ENCODE measurements at regions not wholly inside any gene's neighbourhood (a gene's known extent, or its start where the extent isn't known, plus 50 kb on each side); places are given as distances from the start of the nearest gene placed in this dataset.
"Not testable (repeated sequence)": the region's sequence is repeated elsewhere in the genome, so short reads cannot be mapped to it uniquely, and the experiment has no call there.

DNA sequence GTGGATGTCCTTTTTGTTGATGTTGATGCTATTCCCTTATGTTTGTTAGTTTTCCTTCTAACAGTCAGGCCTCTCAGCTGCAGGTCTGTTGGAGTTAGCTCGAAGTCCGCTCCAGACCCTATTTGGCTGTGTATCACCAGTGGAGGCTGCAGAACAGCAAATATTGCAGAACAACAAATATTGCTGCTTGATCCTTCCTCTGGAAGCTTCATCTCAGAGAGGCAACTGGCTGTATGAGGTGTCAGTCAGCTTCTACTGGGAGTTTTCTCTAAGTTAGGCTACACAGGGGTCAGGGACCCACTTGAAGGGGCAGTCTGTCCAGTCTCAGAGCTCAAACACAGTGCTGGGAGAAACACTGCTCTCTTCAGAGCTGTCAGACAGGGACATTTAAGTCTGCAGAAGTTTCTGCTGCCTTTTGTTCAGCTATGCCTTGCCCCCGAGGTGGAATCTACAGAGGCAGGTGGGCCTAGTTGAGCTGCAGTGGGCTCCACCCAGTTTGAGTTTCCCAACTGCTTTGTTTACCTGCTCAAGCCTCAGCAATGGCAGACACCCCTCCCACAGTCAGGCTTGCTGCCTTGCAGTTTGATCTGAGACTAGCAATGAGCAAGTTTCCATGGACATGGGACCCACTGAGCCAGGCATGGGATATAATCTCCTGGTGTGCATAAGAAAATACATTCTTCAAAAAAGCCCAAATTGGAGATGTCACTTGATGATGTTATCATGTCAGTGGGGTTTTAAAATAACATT is 99.5 kb downstream of the KDM5D start:
- Mint-ChIP-seq H3K4me3 (no peak overlapping the region), H3K36me3 (ENCODE audit: low read depth) (no peaks in the 10 kb centered on the region), H3K9me3 (no peaks in the 10 kb centered on the region), H3K27ac (no peak overlapping the region), H3K27me3 (ENCODE audit: low read depth) (no peaks in the 10 kb centered on the region), H3K4me1 (ENCODE audit: low read depth) (peaks cover 2% of the 10 kb centered on the region)
- no peak for DNase-seq (ENCODE audit: low spot score)

GRCh38 chrY:19637651-19638347 is 106.7 kb downstream of the KDM5D start:
- Mint-ChIP-seq H3K27ac (no peak overlapping the region), H3K27me3 (ENCODE audit: low read depth) (no peaks in the 10 kb centered on the region), H3K36me3 (ENCODE audit: low read depth) (no peaks in the 10 kb centered on the region), H3K4me1 (ENCODE audit: low read depth) (no peaks in the 10 kb centered on the region), H3K4me3 (no peak overlapping the region), H3K9me3 (no peaks in the 10 kb centered on the region)
- DNase-seq (ENCODE audit: low spot score): no peak

DNA sequence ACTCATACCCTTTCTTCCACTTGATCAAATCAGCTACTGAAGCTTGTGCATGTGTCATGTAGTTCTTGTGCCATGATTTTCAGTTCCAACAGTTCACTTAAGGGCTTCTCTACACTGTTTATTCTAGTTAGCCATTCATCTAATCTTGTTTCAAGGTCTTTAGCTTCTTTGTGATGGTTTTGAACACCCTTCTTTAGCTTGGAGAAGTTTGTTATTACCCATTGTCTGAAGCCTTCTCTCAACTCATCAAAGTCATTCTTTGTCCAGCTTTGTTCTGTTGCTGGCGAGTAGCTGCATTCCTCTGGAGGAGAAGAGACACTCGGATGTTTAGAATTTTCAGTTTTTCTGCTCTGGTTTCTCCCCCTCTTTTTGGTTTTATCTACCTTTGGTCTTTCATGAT is 115.6 kb downstream of the KDM5D start:
- peaks cover 3% of the 10 kb centered on the region for H3K27me3 Mint-ChIP-seq (ENCODE audit: low read depth)
- no peaks in the 10 kb centered on the region for H3K9me3 Mint-ChIP-seq
- no peak overlapping the region for H3K4me3 Mint-ChIP-seq
- H3K36me3 Mint-ChIP-seq (ENCODE audit: low read depth): no peaks in the 10 kb centered on the region
- H3K27ac Mint-ChIP-seq: no peak overlapping the region
- no peak for DNase-seq (ENCODE audit: low spot score)
- H3K4me1 Mint-ChIP-seq (ENCODE audit: low read depth): no peaks in the 10 kb centered on the region

- DNase-seq (ENCODE audit: low spot score): no peak
- Mint-ChIP-seq H3K27me3 (ENCODE audit: low read depth) (peaks cover 3% of the 10 kb centered on the region), H3K27ac (no peak overlapping the region), H3K4me3 (no peak overlapping the region), H3K36me3 (ENCODE audit: low read depth) (no peaks in the 10 kb centered on the region), H3K4me1 (ENCODE audit: low read depth) (no peaks in the 10 kb centered on the region), H3K9me3 (no peaks in the 10 kb centered on the region)
Measured at GRCh38 chrY:19622392-19622791, 122.1 kb downstream of the KDM5D start.

DNA sequence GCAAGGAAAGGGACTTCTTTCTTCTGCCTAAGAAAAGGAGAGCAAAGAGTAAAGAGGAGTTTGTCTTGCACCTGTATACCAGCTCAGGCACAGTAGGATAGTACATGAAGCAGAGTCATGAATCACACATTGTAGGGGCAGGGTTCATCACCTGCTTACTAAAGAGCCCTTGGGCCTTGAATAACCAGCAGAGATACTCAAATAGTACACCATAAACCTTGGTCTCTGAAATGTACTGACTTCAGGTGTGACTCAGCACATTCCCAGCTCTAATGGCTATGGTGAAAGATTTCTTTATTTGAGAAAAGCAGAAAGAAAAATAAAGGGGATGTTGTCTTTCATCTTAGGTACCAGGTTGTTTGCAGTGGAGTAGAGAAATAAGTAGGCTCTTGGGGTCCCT is 122.8 kb downstream of the KDM5D start:
- H3K4me3 Mint-ChIP-seq: no peak overlapping the region
- H3K4me1 Mint-ChIP-seq (ENCODE audit: low read depth): no peaks in the 10 kb centered on the region
- H3K9me3 Mint-ChIP-seq: no peaks in the 10 kb centered on the region
- H3K27me3 Mint-ChIP-seq (ENCODE audit: low read depth): no peaks in the 10 kb centered on the region
- no peak for DNase-seq (ENCODE audit: low spot score)
- no peaks in the 10 kb centered on the region for H3K36me3 Mint-ChIP-seq (ENCODE audit: low read depth)
- no peak overlapping the region for H3K27ac Mint-ChIP-seq

DNA sequence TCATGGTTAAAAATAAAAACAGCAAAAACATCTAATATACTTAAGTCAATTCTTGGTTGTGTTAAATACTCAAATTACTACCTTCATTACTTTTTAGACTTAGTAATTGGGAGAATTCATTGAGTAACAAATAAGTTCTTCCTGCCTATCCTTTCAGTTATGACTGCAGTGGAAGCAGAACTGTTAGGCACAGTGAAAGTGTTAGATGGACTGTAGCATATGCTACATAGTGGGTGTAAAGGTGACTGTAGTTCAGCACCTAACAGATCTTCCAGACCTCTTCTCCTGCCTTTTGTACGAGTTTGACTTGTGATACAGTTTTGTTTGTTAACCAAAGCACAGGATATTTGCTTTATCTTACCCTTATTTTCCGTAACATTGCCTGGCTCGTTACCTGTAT is 143.4 kb downstream of the KDM5D start:
- Mint-ChIP-seq H3K27ac (no peak overlapping the region), H3K27me3 (ENCODE audit: low read depth) (no peaks in the 10 kb centered on the region), H3K9me3 (no peaks in the 10 kb centered on the region), H3K36me3 (ENCODE audit: low read depth) (peaks cover 39% of the 10 kb centered on the region), H3K4me3 (no peak overlapping the region), H3K4me1 (ENCODE audit: low read depth) (peaks cover 10% of the 10 kb centered on the region)
- DNase-seq (ENCODE audit: low spot score): no peak

DNA sequence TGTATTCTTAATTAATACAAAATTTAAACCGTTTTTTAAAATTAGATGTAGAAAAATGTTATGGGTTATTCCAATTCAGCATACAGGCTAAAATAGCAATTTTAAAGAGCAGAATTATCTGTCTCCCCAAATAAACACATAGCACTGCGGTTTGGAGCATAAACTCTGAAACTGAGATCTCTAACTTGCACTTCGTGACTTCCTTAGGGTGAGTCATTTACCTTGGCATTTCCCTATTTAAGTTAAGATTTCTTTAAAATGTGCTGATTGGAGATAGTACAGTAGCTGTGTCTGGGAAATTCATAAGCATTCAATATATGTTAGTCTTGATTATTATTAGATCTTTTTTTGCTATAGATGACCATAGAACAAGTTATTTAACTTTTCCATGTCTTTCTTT is 143.8 kb downstream of the KDM5D start:
- Mint-ChIP-seq H3K36me3 (ENCODE audit: low read depth) (peaks cover 43% of the 10 kb centered on the region), H3K4me3 (no peak overlapping the region), H3K9me3 (no peaks in the 10 kb centered on the region), H3K4me1 (ENCODE audit: low read depth) (peaks cover 12% of the 10 kb centered on the region), H3K27me3 (ENCODE audit: low read depth) (no peaks in the 10 kb centered on the region), H3K27ac (no peak overlapping the region)
- no peak for DNase-seq (ENCODE audit: low spot score)

- H3K36me3 Mint-ChIP-seq (ENCODE audit: low read depth): peaks cover 25% of the 10 kb centered on the region
- H3K4me1 Mint-ChIP-seq (ENCODE audit: low read depth): peaks cover 7% of the 10 kb centered on the region
- H3K4me3 Mint-ChIP-seq: no peak overlapping the region
- H3K27ac Mint-ChIP-seq: no peak overlapping the region
- no peaks in the 10 kb centered on the region for H3K9me3 Mint-ChIP-seq
- no peak for DNase-seq (ENCODE audit: low spot score)
- no peaks in the 10 kb centered on the region for H3K27me3 Mint-ChIP-seq (ENCODE audit: low read depth)
Measured at GRCh38 chrY:19590235-19590634, 154.3 kb downstream of the KDM5D start.

- Mint-ChIP-seq H3K27me3 (ENCODE audit: low read depth) (no peaks in the 10 kb centered on the region), H3K27ac (no peak overlapping the region)
Measured at GRCh38 chrY:19589664-19590063, 154.9 kb downstream of the KDM5D start.

DNA sequence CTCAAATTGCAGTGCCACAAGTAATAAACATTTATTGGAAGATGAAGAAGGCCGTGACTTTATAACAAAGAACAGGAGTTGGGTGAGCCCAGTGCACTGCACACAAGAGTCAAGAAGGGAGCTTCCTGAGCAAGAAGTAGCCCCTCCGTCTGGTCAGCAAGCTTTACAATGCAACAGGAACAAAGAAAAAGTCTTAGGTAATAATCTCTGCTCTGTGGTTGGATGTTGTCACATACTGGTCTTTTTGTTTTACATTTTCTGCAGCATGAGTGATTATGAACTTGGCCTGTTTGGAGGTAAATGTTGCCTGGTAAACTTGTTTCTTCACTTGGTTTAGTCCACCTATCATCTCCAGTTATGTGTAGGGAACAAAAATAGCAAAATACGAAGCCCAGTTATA is 157.2 kb downstream of the KDM5D start:
- peaks cover 27% of the 10 kb centered on the region for H3K36me3 Mint-ChIP-seq (ENCODE audit: low read depth)
- H3K27me3 Mint-ChIP-seq (ENCODE audit: low read depth): no peaks in the 10 kb centered on the region
- peaks cover 18% of the 10 kb centered on the region for H3K4me1 Mint-ChIP-seq (ENCODE audit: low read depth)
- no peaks in the 10 kb centered on the region for H3K9me3 Mint-ChIP-seq
- no peak overlapping the region for H3K4me3 Mint-ChIP-seq
- no peak for DNase-seq (ENCODE audit: low spot score)
- no peak overlapping the region for H3K27ac Mint-ChIP-seq

More at GRCh38 chrY:19589664-19590063, 154.9 kb downstream of the KDM5D start:
- Mint-ChIP-seq H3K4me3 (no peak overlapping the region), H3K9me3 (no peaks in the 10 kb centered on the region), H3K4me1 (ENCODE audit: low read depth) (peaks cover 13% of the 10 kb centered on the region), H3K36me3 (ENCODE audit: low read depth) (peaks cover 30% of the 10 kb centered on the region)
- no peak for DNase-seq (ENCODE audit: low spot score)

- not testable (repeated sequence) for H3K27me3 Mint-ChIP-seq (ENCODE audit: low read depth); DNase-seq (ENCODE audit: low spot score); H3K9me3 Mint-ChIP-seq
- H3K4me1 Mint-ChIP-seq (ENCODE audit: low read depth): peaks cover 33% of the 10 kb centered on the region
- peaks cover 27% of the 10 kb centered on the region for H3K36me3 Mint-ChIP-seq (ENCODE audit: low read depth)
- peak overlapping the region; percentile 83 for H3K27ac Mint-ChIP-seq
- peak overlapping the region; percentile 57 for H3K4me3 Mint-ChIP-seq
Measured at GRCh38 chrY:19580990-19581389, 163.5 kb downstream of the KDM5D start.

DNA sequence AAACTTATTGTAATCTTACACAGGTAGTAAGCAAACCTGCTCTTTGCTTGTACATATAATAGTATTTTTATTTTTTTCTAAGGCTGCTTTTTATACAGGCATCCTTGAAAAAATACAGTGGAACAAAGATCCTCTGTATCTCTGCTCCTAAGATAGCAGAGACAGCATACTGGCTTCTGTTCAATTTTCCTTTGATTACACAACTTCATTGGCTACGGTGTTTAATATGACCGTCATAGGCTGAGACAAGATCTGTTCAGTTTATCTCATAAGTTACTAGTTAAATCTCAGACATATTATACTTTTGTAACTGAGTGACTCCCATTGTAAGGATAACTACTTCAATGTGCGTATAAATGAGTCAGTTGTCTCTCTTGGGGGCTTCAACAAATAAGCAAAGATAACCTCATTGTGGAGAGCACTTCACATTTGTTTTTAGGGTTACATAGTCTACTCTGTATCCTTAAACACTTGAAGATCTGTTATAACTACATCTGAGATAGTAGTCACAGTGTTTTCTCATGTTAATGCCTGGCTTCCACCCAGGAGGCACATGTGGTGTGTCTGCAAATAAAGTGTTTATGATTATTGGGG is 166.1 kb downstream of the KDM5D start:
- peaks cover 24% of the 10 kb centered on the region for H3K36me3 Mint-ChIP-seq (ENCODE audit: low read depth)
- no peak for DNase-seq (ENCODE audit: low spot score)
- no peaks in the 10 kb centered on the region for H3K27me3 Mint-ChIP-seq (ENCODE audit: low read depth)
- no peaks in the 10 kb centered on the region for H3K9me3 Mint-ChIP-seq
- no peak overlapping the region for H3K27ac Mint-ChIP-seq
- no peak overlapping the region for H3K4me3 Mint-ChIP-seq
- H3K4me1 Mint-ChIP-seq (ENCODE audit: low read depth): peaks cover 38% of the 10 kb centered on the region

DNA sequence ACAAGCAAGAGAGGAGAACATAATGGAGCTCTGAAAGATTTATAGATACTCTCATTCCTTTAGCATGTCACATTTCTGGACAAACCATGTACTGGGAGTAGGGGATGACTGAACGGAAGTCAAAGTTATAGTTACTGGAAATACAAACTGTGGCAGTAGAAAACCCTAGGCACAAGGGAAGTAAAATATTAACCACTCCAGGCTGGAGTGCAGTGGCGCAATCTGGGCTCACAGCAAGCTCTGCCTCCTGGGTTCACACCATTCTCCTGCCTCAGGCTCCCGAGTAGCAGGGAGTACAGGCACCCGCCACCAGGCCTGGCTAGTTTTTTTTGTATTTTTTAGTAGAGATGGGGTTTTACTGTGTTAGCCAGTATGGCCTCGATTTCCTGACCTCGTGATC is 167.3 kb downstream of the KDM5D start:
- H3K36me3 Mint-ChIP-seq (ENCODE audit: low read depth): peaks cover 29% of the 10 kb centered on the region
- H3K4me1 Mint-ChIP-seq (ENCODE audit: low read depth): peaks cover 42% of the 10 kb centered on the region
- DNase-seq (ENCODE audit: low spot score): no peak
- no peaks in the 10 kb centered on the region for H3K27me3 Mint-ChIP-seq (ENCODE audit: low read depth)
- no peak overlapping the region for H3K27ac Mint-ChIP-seq
- H3K9me3 Mint-ChIP-seq: no peaks in the 10 kb centered on the region
- no peak overlapping the region for H3K4me3 Mint-ChIP-seq

GRCh38 chrY:19574939-19575338 is 169.6 kb downstream of the KDM5D start:
- Mint-ChIP-seq H3K36me3 (ENCODE audit: low read depth) (peaks cover 24% of the 10 kb centered on the region), H3K9me3 (no peaks in the 10 kb centered on the region), H3K4me1 (ENCODE audit: low read depth) (peaks cover 47% of the 10 kb centered on the region), H3K27ac (no peak overlapping the region), H3K27me3 (ENCODE audit: low read depth) (no peaks in the 10 kb centered on the region), H3K4me3 (no peak overlapping the region)
- DNase-seq (ENCODE audit: low spot score): no peak
